ENCODE measurements at regions not wholly inside any gene's neighbourhood (a gene's known extent, or its start where the extent isn't known, plus 50 kb on each side); places are given as distances from the start of the nearest gene placed in this dataset.

GRCh38 chr2:8445580-8445979, 236.3 kb upstream of the ID2 start:
- TF ChIP-seq SUZ12 (IDR thresholded peaks at IDR 0.05; ENCODE audit: extremely low read depth, insufficient read depth, insufficient read length) (no peak), ZNF274 (IDR thresholded peaks at IDR 0.05; ENCODE audit: low read depth, low read length) (no peak)

Data from NT2/D1 (cell line).